RPMI7951 (cell line): ENCODE measurements at regions not wholly inside any gene's neighbourhood (a gene's known extent, or its start where the extent isn't known, plus 50 kb on each side); places are given as distances from the start of the nearest gene placed in this dataset.

Experiments used
- DNase-seq: peaks from one replicate; pipeline ENCODE4 v3.0.0-alpha.2; 2012; ENCODE audit warnings: low read depth

DNA sequence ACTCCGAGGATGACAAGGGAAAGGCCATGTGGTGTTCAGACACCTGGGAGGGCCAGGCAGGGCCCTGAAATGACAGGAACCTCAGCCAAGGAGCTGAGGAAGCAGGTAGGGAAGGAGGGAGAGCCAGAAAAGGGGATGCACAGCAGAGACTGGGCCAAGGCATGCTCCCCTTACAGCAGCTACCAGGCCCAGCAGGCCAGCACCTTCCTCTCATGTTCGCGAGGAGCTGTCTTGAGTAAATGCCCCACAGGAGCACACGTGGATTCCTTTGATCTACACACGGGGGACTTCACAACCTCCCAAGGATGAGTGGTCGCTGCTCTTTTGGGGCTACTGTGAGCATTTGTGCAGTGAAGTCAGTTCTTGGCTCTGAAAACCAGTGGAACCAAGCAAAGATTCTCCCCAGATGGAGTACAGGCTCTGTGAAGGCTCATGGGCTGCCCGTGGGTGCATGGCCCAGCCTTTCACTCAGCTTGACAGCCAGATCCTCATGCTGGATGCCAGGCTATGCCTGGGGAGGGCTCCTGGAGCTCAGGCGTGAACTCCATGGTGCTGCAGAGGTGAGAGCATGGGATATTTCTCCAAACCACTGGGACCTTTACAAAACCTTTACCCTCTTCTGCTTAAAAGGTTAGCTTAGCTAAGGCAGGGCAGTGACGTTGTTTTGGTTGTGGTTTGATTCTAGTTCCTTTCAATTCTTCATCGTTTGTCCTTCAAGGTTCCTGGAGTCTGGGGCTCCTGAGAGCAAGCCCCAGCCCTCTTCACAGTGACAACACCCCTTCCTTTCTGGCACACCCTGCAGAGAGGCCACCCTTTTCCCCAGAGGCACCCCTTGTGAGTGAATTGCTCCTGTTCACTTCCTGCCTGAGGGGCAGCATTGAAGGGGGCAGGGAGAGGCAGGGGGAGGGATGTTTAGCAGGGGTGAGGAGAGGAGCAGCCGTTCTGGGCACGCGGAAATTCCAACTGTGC is 74.2 kb upstream of the ZPBP start:
- DNase-seq: no peak

DNA sequence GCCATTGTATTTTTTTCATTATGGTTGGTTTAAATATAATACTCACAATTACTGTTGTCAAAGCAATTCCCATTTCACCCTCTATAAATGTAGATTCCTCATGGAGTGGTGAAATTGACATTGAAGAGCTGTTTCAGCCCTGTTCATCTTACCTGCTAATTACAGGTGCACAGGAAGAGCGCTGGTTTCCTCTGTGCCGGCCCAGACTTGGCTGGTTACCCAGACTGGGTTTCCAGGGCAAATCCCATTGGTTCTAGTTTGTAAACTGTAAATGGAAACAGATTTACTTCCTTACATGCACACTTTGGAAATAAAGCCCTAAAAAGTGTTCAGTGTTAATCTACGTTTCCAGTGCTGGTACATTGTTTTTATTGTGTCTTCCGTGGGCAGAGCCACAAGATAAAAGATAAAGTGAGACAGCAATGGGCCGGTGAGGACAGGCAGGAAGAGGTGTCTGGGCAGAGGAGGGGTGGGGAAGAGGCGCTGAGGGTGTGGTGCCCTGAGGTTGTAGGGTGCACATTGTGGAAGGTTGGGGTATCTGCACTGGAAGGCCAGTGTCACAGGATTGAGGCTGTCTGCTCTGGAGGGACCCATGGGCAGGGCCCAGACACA is 71.6 kb upstream of the ZPBP start:
- DNase-seq: no peak

DNA sequence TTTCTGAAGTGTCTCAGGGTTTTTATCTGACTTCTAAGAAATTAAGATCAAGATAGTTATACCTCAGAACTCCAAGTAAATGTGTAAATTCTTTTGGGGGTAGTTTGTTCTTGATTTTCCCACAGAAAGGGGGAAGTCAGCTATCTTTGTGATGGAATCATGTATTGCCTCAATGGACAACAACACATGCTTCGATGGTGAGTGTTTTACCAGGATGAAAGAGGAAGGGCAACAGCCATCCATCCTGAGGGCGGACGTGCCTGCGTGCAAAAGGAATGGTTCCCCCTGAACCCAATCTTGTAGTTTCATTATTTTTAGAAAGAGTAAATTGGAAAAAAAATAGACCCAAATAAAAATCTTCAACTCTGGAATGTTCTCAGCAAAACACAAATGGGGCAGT is 67.2 kb upstream of the ZPBP start:
- no peak for DNase-seq

DNA sequence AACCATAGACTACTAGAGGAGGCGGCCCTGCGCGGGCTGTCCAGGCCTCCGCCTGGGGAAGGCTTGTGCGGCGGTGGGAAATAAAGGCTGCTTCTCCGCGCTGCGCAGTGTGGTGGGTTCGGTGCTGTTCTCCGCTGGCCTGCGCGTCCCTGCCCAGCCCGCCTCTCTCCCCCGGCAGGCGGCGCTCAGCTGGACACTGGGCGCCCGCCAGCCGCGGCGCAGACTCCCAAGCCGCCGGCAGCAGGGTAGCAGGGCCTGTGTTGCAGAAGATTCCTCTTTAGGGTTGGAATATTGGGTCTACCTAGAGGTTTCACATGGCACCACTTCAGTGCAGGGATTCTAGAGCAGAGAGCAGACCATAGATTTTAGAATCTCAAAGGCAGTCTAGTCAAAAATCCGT is 66.1 kb upstream of the ZPBP start:
- no peak for DNase-seq

DNA sequence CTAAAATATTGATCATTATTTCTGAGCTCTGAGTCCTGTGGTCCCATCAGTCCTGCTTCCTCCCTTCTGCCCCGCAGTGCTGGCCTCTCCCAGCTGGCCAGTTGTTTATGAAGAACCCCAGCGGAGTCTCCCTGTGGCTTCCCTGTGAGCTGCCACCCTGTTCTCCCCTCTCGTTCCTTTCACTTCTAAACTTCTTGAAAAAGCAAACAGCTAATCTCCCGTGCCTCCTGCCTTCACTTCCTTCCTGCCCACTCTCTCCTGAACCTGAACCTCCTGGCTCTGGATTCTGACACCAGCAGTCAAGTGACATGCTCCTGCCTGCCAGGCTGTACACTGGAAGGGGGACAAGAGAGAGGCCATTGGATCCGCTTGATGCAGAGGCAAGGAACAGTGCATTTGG is 63.7 kb upstream of the ZPBP start:
- DNase-seq: no peak

DNA sequence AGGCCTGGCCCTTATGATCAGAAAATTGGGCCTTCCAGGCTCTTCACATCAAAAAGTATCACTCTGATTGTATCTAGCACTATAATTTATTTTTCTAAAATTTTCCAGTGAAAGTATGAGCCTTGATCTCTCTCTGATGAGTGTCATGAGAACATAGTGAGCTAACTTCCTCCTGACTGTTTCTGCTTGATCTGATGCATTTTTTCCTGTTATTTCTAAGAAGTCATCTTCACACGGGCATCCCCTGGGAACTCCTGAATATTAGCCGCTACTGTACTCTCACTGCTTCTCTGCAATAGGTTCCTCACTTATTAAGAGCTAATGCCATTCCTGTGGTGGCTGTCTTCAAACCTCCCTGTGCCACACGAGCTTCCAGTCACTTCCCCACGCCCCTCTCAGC is 63.1 kb upstream of the ZPBP start:
- no peak for DNase-seq

DNA sequence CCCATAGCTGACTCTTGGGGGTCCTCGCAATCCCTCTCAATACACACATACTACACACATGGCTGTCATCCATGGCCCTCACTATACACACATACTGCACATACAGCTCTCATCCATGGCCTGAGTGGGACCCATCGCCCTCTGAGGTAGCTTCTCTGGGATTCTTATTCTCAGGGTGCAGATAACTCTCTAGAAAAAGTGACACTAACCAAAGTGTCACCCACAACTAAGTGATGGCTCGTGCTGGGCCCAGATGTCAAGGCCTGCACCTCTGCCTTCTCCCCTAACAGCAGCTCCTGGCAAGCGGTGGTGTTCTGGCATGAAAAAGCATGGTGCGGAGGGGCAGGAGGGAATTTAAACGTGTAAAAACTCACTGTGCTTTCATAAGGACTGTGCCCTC is 62.7 kb upstream of the ZPBP start:
- DNase-seq: no peak

DNA sequence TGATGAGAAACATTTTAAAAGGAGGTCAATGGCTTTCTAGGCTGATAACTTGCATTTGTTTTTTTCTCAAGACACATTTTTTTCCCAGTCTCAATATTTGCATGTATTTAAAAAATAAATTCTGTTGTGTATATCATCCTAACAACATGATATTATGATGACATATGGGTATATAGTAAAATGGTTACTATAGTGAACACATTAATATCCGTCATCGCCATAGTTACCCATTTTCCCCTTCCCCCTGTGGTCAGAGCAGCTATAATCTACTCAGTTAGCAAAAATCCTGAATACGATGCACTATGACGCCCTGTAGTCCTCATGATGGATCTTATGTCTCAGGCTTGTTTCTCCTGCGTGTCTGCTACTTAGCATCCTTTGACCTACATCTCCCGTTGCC is 60.9 kb upstream of the ZPBP start:
- no peak for DNase-seq

DNA sequence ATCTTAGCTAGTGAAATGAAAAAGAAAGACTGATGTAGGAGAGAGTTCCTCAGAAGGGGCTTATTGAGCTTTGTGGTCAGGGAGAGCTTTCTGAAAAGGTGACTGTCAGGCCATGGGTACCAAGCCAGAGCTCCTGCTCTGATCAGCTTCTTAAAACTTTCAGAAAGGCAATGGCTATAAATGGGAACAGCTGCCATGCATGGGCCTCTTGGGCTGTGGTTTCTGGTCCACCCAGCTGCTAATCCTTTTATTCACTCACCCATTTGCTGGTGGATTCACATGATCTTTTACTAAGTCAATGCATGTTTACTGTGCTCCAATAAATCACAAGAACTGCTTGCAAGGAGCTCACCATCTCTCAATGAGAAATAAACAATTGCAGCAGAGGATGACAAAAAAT is 60.1 kb upstream of the ZPBP start:
- no peak for DNase-seq

DNA sequence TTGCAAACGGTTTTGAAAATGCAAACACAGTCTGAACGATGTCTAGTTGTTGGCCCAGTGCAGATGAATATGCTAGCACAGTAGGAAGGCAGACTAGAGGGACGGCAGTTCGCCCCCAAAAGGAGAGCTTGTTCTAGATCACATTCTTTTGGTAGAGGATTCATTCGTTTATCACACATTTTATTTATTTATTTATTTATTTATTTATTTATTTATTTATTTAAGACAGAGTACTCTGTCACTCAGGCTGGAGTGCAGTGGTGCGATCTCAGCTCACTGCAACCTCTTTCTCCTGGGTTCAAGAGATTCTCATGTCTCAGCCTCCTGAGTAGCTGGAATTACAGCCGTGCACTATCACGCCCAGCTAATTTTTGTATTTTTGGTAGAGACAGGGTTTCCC is 59.4 kb upstream of the ZPBP start:
- no peak for DNase-seq

DNA sequence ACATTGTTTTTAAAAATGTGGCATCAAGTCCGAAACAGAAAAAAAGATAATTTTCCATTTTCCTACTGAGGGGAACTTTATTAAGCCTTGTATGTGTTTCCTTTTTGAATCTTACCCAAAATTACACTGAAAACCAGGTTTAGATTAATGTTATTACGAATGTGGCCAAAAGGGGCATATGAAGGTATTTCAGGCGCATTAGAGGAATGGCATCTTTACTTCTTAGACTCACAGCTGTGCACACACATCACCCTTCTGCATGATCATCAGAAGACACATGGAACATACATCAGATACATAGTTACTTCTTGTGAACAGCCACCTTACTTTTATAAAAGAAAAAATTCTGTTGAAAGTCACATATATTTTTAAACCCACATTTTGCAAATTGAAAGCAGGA is 58.6 kb upstream of the ZPBP start:
- no peak for DNase-seq

DNA sequence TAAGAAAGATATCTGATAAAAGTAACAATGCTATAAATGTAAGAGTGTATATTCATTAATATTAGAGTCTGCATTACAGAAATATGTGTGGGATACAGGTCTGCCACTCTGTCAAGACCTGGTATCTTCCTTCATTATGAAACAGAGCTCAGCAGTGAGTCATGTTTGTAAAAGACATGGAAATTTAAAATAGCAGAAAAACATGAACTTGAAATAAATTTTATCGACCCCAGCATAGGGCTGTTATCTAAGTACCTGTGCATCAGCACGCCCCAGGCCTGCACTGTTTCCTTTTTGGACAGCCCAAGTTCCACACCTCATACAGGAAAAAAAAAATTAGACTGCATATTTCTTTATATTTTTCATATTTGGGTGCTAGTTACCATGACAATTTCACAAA is 58.0 kb upstream of the ZPBP start:
- no peak for DNase-seq

DNA sequence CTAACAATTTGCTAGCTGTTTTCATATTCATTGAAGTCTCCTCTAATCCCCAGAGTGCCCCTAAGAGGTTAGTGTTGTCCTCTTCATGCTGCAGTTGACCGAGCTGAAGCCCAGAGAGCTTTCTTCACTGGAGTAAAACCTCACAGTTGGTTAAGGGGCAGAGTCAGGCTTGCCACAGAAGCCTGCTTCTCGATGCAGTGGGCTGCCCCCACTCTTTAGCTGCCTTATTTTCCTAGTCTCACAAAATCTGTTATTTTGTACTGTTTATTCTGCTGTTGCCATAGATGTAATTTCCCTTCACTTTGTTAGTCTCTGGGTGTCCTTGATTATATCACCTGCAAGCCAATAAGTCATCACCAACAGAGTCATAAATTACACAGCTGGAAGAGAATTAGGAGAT is 56.3 kb upstream of the ZPBP start:
- DNase-seq: no peak

DNA sequence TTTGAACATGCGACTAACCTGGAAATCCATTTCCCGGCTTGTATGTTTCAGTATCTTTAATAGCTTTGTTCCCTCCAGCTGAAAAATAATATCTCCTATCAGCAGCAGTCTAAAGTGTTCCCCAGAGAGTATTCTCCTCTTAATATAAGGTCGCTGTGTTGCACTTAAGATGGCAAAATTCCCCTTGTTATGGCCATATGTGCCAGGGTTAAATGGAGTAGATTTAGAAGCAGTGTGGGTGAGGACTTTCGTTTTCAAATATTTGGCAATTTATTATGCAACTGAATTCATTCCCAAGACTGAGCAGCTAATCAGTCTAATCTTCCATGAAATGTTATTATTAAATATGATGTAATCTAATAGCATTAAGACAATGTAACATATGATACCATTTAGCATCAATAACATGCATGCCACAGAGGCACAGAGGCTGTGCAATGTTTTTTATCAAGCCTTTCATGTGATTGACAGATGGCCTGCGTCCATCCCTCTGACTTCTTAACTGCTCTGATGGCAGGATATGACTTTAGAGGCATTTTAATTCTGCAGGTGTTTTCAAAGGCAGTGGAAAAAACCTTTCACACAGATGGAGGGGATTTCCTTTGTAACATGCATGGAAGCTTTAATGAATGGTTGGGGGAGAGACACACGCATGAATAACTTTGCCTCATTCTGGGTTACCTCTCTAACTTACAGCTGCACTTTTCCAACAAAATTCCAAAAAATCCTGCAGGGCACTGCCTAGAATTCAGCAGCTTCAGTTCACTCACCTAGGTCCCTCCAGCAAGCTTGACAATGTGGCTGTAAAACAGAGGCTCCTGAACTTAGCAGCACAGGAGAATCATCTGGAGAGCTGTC is 55.1 kb upstream of the ZPBP start:
- DNase-seq: no peak

DNA sequence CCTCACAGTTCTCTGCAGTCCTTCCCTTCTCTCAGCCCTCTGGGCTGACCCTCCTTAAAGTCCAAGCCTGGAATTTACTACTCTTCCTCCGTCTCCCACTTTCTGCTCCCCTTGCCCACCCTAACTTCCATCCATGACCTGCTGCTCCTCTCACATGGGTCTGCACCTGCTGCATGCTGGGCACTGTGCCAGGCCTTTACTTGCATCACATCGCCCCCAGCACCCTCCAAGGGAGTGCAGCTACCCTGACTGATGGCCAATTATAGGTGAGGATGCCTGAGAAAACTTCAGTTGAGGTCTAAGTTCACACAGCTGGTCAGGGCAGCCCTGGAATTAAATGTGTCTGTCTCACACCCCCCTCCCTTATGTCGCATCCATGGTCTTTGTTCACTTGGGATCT is 53.6 kb upstream of the ZPBP start:
- DNase-seq: no peak

DNA sequence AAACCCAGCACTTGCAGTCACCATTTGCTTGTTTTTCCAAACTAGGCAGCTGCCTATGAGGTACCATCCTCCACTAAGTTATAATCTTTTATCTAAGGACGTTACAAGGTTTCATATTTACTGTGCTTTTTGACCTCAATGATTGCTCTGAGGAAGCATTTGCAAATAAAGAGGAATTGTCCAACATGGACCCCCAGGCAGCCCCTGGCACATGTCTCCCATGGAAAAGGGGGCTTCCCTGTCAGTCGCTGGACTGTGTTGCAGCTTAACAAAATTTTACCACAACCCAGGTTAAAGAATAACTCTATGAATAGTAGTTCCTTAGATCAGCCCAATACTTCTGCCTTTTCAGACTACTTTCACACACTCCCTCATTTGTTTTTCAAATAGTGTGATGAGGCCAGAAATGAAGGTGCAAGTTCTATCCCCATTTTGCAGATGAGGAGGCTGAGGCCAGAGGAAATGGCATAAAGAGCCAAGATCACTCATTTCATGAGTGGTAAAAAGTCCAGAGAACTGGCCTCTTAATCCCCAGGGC is 52.8 kb upstream of the ZPBP start:
- DNase-seq: no peak

DNA sequence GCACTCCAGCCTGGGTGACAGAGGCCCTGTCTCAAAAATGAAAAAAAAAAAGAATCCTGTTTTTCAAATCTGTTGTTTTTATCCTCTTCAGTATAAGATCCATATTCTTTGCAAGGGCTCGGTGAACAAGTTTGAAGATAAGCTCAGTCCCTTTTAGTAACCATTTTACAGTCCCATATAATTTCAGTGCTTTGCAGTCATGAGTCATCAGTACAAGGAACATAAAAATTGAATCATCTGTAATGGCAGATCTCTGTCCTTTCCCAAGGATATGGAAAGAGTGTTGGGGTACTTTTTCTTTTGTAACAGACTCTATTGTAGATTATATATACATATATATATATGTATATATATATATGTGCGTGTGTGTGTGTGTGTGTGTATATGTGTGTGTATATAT is 52.2 kb upstream of the ZPBP start:
- no peak for DNase-seq
